Neuron (in vitro differentiated cells): ENCODE measurements at regions not wholly inside any gene's neighbourhood (a gene's known extent, or its start where the extent isn't known, plus 50 kb on each side); places are given as distances from the start of the nearest gene placed in this dataset.

ENCODE experiments used
- H2AFZ ChIP-seq: one replicate; pipeline ENCODE4 v1.6.1; 2013; ENCODE audit warnings: low read depth, mild to moderate bottlenecking, inconsistent platforms, low read length, moderate library complexity
- H3K27me3 ChIP-seq: one replicate; pipeline ENCODE4 v1.6.1; 2013; ENCODE audit warnings: low read length; ENCODE audit not compliant: insufficient read depth
- H3K36me3 ChIP-seq: one replicate; pipeline ENCODE4 v1.6.1; 2013; ENCODE audit warnings: low read length; ENCODE audit not compliant: insufficient read depth
- H3K4me1 ChIP-seq: one replicate; pipeline ENCODE4 v1.6.1; 2013; ENCODE audit warnings: low read length; ENCODE audit not compliant: insufficient read depth
- H3K4me3 ChIP-seq: 2 replicates; pipeline ENCODE4 v1.5.1; 2013; ENCODE audit warnings: mild to moderate bottlenecking, low read length, moderate library complexity
- H3K9me3 ChIP-seq: one replicate; pipeline ENCODE4 v1.6.1; 2013; ENCODE audit warnings: low read length

DNA sequence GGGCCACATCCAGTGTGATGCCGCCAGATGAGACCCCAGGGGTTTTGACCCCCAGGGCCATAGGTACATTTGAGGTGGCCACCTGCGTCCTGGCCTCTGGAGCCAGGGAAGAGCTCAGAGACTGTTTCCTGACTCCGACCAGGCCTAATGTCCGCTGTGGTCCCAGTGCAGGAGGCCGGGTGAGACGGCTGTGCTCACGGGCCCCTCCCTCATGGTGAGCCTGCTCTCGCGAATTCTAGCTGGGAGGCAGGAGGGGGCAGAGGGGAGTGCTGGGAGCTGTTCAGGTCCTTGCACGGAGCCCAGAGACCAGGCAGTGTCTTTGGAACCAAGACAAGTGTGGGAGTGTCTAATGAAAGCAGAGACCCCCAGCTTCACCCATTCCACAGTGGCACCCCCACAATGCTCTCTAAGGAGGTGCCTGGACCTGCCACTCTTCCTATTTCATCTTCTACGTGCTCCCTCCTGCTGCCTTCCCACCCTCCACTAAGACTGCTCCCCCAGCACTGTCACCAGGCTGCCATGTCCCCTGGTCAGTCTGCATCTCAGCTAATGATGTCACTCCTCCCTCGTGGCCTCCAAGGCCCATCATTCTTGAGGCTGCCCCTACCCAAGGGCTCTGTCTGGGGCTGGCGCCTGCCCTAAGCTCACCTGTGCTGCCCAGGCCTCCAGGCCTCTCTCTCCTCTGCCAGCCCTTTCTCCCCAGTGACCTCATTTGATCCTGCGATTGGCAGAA, 256.3 kb upstream of the C1orf174 start:
- Histone ChIP-seq H3K27me3 (peaks cover 4% of the 10 kb centered on the region), H3K4me1 (no peaks in the 10 kb centered on the region), H3K9me3 (no peaks in the 10 kb centered on the region), H2AFZ (no peak overlapping the region), H3K36me3 (no peaks in the 10 kb centered on the region), H3K4me3 (no peak overlapping the region)

DNA sequence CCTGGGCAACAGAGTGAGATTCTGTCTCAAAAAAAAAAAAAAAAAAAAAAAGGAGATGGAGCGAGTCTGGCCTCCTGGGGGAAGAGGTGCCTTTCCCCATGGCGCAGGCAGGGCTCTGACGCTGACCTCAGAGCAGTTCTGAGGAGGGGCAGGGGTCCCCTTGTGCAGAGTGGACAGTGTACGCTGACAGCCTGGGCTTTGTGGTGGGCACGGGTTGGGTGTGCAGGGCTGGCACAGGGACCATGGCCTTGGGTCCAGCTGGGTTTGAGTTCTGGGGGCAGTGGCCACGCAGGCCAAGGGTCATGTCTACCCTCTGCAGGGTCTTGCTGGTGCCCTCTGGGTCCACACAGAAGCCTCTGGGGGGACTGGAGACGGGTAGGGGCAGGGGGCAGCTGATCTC, 260.1 kb upstream of the C1orf174 start:
- Histone ChIP-seq H3K4me3 (no peak overlapping the region), H3K36me3 (no peaks in the 10 kb centered on the region), H2AFZ (no peak overlapping the region), H3K9me3 (no peaks in the 10 kb centered on the region), H3K27me3 (no peaks in the 10 kb centered on the region), H3K4me1 (no peaks in the 10 kb centered on the region)

DNA sequence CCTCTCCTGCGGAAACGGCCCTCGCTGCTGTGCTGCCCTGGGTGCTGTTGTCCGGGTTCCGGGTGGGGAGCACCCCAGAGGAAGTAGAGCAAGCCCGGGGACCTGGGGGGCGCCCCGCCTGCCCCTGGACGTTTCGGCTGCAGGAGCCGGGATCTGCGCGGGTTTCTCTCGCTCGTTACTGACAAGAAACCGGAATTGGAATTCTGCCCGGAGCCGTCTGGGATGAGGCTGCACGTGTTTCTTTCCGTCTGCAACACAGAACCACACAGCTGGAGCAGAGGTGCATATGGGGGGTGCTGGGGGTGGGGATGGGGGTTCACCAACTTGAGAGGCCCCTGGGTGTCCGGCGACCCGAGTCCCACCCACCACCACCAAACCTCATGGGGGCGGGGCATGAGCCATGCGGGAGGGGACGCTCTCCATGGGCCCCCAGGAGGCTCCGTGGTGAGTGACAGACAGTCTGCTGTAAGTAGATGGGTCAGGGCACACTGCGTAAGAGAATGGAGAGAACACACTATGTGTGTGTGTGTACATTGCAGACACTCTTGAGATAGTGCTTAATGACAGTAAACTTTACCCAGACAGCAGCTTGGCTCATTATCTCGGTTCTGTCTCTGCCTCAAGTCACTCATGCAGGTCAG, 261.4 kb upstream of the C1orf174 start:
- Histone ChIP-seq H3K36me3 (no peaks in the 10 kb centered on the region), H2AFZ (no peak overlapping the region), H3K4me1 (no peaks in the 10 kb centered on the region)

DNA sequence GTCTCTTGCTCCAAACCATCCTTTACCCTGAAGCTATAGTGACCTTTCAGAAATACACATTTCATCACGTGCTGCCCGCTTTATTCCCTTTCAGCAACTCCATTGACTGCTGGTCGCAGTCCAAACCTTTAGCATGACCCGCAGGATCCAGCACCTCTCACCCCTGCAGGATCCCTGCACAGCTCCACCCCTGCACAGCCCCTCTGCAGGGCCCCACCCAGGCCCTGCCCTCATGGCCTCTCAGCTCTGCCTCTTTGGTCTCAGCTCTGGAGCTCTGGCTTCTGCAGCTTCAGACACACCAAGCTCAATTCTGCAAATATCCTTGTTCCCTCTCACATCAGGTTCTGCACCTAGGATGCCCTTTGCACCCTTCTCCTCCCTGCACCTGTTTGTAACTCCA, 264.9 kb upstream of the C1orf174 start:
- no peak overlapping the region for H3K4me3 ChIP-seq
- H3K36me3 ChIP-seq, result no peaks in the 10 kb centered on the region
- H3K27me3 ChIP-seq, result no peaks in the 10 kb centered on the region
- H2AFZ ChIP-seq, result no peak overlapping the region
- no peaks in the 10 kb centered on the region for H3K4me1 ChIP-seq
- H3K9me3 ChIP-seq, result no peaks in the 10 kb centered on the region

More for the DNA sequence above, 261.4 kb upstream of the C1orf174 start:
- Histone ChIP-seq H3K4me3 (no peak overlapping the region), H3K9me3 (no peaks in the 10 kb centered on the region), H3K27me3 (no peaks in the 10 kb centered on the region)

DNA sequence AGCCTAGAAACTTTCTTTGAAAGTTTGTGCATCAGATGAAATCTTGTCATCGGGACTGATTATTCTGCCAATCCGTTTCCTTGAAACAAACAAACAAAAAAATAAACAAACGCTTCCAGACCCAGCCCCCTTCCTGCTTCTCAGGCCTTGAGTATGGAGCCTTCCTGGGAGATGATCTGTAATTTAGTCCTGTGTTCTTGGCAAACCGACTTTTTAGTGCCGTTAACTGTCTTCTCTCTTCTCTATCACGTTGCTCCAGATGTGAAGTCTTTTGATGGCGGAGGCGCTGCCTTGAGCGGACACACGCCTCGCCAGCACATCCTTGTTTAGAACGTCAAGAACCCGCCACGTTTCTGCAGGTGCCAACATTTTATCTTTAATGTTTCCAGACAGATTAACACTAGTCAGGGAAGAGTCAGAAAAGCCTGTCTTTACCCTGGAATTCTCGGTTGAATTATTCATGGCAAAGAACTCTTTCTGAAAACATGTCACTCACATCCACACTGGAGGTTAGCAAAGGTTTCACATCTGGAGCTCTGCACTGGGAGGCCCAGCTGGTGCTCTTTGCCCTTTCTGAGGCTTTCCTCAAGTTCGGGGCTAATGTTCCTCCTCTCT, 265.7 kb upstream of the C1orf174 start:
- H3K4me1 ChIP-seq, result no peaks in the 10 kb centered on the region
- no peaks in the 10 kb centered on the region for H3K36me3 ChIP-seq
- no peaks in the 10 kb centered on the region for H3K27me3 ChIP-seq
- no peaks in the 10 kb centered on the region for H3K9me3 ChIP-seq
- no peak overlapping the region for H2AFZ ChIP-seq
- no peak overlapping the region for H3K4me3 ChIP-seq

DNA sequence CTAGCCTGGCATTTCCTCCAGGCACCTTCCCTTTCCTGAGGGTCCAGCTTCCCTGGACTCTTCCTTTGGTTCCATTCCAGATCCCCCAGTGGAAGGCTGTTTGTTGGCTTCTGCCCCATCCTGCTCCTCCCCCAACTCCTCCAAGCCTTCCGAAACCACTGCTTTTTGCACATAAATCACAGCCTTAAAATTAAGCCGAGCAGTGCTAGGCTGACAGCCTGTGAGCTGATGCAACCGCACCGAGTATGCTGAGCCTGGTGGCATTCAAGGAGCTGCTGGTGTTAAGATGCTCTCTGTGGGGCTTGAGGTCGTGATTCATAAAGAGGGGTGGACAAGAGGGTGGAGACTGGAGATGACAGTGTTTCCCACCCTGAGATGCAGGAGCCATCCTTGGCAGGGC, 266.6 kb upstream of the C1orf174 start:
- H3K36me3 ChIP-seq, result no peaks in the 10 kb centered on the region
- no peaks in the 10 kb centered on the region for H3K9me3 ChIP-seq
- no peaks in the 10 kb centered on the region for H3K4me1 ChIP-seq
- H3K4me3 ChIP-seq, result no peak overlapping the region
- no peak overlapping the region for H2AFZ ChIP-seq
- H3K27me3 ChIP-seq, result no peaks in the 10 kb centered on the region

DNA sequence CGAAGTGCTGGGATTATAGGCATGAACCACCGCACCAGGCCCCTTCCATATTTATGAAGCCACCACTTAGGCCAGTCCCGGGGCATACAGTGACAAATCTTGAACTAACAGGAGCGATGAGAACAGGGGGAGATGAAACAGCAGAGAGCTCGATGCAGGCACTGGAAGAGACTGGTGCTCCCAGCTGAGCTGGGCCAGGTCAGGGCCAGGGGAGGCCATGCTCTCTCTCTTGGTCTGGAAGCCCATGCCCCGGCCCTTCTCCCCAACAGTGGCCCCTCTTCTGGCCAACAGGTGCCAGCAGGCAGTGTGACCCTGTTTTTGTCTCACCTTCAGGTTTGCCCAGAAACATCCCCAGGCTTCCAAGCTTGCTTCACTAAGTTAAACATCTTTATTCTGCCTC, 269.9 kb upstream of the C1orf174 start:
- H3K4me3 ChIP-seq, result no peak overlapping the region
- no peaks in the 10 kb centered on the region for H3K9me3 ChIP-seq
- H2AFZ ChIP-seq, result no peak overlapping the region
- H3K36me3 ChIP-seq, result no peaks in the 10 kb centered on the region
- no peaks in the 10 kb centered on the region for H3K4me1 ChIP-seq
- H3K27me3 ChIP-seq, result no peaks in the 10 kb centered on the region

DNA sequence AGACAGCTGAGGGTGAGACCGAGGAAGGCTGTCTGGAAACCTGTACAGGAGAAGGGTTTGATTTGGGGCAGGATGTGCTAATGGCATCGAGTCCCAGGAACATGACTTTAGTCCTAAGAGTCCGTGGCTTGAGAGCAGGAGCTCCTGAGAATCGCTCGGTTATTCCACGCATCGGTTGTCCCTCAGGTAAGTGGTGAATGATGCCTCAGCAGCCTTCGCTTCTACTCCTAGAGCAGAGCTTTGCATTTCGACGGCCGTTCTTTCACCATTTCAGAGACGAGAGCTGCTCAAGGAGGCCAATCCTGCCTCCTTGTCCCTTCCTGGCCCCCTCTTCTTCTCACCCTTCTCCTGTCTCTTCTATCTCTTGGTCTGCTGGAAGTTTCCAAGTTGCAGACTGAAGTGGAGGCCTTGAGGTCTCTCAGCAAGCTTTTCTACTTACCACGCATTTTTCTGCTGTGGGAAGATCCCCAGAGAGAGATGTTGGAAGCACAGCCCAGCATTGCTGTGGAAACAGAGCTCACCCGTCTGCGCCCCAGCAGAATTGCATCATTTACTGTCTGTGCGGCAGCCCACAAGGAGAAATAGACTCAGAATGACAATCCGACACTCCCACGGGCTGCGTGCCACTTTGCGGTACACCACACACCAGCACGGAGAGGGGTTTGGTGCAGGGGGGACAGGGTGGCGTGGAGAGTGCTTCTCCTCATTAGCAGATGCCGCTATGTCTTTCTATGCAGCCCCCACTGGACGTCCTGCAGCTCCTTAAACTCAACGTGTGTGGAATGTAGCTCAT, 270.7 kb upstream of the C1orf174 start:
- Histone ChIP-seq H3K4me3 (no peak overlapping the region), H3K9me3 (no peaks in the 10 kb centered on the region), H2AFZ (no peak overlapping the region), H3K4me1 (no peaks in the 10 kb centered on the region), H3K27me3 (no peaks in the 10 kb centered on the region), H3K36me3 (no peaks in the 10 kb centered on the region)

DNA sequence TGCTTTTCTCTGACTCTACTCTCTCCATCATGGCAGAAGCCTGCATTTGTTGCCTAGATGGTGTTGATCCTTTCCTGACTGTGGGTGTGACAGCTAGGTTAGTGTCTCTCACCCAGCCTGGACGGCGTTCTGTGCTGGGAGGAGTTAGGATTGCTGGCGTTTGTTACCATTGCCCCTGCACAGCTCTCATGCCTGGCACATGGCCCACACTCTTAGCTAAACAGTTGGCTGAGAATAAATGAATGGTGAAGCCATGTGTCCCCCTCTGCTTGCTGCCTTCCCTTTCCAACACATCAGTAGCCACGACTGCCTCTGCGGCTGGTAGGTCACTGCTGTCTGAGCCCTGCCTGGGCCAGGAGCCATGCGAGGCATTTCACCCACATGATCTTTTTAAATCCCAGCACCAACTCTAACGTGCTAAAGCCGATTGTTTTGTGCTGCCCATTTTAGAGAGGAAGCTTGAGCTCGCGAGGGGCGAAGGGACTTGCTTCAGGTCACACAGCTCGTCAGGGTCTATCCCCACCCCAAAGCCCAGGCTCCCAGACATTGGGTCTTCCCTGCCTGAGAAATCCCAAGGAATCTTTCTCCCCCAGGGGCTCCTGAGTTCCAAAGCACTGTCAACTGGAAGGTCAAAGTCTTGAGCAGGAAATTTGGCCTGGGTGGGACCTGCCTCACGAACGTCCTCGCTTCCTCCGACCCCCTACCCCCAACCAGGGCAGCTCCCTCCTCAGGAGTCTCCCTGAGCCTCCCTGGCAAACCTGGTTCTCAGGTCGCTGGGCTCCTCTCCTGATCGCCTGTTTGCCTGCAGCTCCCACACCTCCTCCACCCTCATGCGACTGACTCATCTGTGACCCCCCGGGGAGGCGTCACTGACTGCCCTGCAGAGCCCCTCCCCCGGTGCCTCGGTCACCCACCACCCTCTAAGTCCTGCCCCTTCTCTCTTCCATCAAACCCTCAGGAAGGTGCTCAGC, 271.7 kb upstream of the C1orf174 start:
- Histone ChIP-seq H3K9me3 (no peaks in the 10 kb centered on the region), H2AFZ (no peak overlapping the region), H3K4me1 (no peaks in the 10 kb centered on the region), H3K36me3 (no peaks in the 10 kb centered on the region), H3K27me3 (no peaks in the 10 kb centered on the region), H3K4me3 (no peak overlapping the region)

DNA sequence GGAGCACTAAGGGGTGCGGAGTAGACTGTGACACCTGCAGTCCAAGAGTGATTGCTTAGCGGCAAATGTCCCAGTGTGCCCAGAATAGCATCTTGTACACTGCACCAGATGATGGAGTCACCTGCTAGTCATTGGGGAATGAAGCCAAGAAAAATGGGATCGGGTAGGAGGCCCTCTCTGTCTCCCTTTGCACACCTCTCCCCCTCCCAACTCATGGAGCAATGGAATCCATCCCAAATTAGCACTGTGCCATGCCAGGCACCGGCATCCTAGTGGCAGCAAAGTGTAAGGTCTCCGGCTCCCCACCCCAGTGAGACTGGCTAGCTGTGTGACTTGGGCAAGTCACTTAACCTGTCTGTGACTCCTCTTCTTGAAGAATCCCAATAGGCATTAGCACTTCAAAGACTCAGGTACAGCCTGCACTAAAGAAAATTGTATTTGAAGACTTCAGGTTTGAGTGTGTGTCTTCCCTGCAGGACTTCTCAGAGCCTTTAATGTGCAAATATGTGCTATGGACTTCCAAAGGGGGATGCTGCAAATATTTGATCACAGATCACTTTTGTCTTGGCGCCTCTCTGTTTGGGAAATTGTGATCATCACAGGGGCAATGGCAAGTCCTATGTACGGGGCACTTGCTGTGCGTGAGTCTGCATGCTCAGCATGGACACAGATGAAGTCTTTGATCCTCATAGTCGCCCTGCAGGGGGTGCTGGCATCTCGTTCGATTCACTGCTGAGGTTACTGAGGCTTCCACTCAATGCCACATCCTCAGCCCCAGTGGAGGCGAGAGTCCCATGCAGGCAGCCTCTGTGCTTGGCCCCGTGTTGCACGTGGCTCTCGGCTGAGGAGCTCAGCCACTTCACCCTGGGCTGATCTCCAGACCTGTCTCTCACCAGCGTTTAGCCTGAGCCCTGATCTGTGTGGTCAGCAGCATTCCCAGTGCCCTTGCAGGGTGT, 272.9 kb upstream of the C1orf174 start:
- Histone ChIP-seq H3K27me3 (no peaks in the 10 kb centered on the region), H2AFZ (no peak overlapping the region), H3K4me1 (no peaks in the 10 kb centered on the region), H3K4me3 (no peak overlapping the region), H3K36me3 (no peaks in the 10 kb centered on the region), H3K9me3 (no peaks in the 10 kb centered on the region)

DNA sequence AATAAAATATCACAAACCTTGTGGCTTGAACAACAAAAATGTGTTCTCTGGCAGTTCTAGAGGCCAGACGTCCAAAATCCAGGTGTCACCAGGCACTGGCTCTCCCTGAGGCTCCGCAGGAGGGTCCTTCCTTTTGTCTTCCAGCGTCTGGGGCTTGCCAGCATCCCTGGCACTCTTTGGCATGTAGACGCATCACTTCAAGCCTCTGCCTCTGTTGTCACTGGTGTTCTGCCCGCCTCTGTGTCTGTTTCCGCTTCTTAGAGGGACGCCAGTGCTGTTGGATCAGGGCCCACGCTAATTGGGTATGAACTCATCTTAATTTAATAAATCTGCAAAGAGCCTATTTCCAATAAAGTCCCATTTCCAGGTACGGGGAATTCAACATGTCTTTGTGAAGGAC, 273.7 kb upstream of the C1orf174 start:
- no peaks in the 10 kb centered on the region for H3K4me1 ChIP-seq
- H3K27me3 ChIP-seq, result no peaks in the 10 kb centered on the region
- no peak overlapping the region for H2AFZ ChIP-seq
- no peak overlapping the region for H3K4me3 ChIP-seq
- H3K9me3 ChIP-seq, result no peaks in the 10 kb centered on the region
- H3K36me3 ChIP-seq, result no peaks in the 10 kb centered on the region
